SK-N-SH (cell line): ENCODE measurements at regions not wholly inside any gene's neighbourhood (a gene's known extent, or its start where the extent isn't known, plus 50 kb on each side); places are given as distances from the start of the nearest gene placed in this dataset.
A peak's percentile ranks its signal among the peaks of the same experiment; 100 is the strongest.

Experiments used
- CTCF ChIA-PET: fragments of 300-600, 350-600 bp; formaldehyde crosslinking; extraction: SDS; loops from one replicate; lab custom pipeline; 2021; lab: Yijun Ruan, JAX
- POLR2A ChIA-PET: fragments of 350-600 bp; sonication (Branson Sonifier 250); formaldehyde crosslinking; extraction: SDS; loops from one replicate; lab custom pipeline; 2020; ENCODE audit warnings: antibody characterized with exemption, inconsistent platforms; lab: Yijun Ruan, JAX
- DNase-seq: peaks from one replicate; pipeline ENCODE4 v3.0.0; 2012
- H2AFZ ChIP-seq: fragments of 200-600 bp; sonication (generic); 2 replicates; pipeline ENCODE4 v1.8.1; 2016; ENCODE audit warnings: antibody characterized with exemption, mild to moderate bottlenecking, low read depth
- H3F3A ChIP-seq: fragments of 200-600 bp; sonication (generic); replicated peaks from 2 replicates; pipeline ENCODE3; 2016; ENCODE audit warnings: antibody characterized with exemption, mild to moderate bottlenecking; ENCODE audit not compliant: insufficient read depth
- H3K27ac ChIP-seq, 2 experiments: fragments of 200-500 bp in 1 of 2; fragments of 200-600 bp in 1 of 2; sonication (Bioruptor generic) in 1 of 2; sonication (generic), shearing (Covaris generic) in 1 of 2; 2 replicates each; pipeline versions ENCODE4 v1.5.1 to v1.6.1; 2014 to 2016; ENCODE audit warnings: low read depth in 2 of 2, inconsistent platforms in 1 of 2, low read length in 1 of 2, mild to moderate bottlenecking in 1 of 2, mixed read lengths in 1 of 2
- H3K27me3 ChIP-seq: fragments of 200-600 bp; sonication (generic), shearing (Covaris generic); 2 replicates; pipeline ENCODE4 v1.6.1; 2016; ENCODE audit warnings: mixed run types; ENCODE audit not compliant: insufficient read depth
- H3K36me3 ChIP-seq, 2 experiments: fragments of 200-500 bp in 1 of 2; fragments of 200-600 bp in 1 of 2; sonication (Bioruptor generic) in 1 of 2; sonication (generic) in 1 of 2; replicated peaks in 1 of 2; 2 replicates each; pipeline versions ENCODE3 to v1.5.1; 2014 to 2016; ENCODE audit warnings: low read length in 1 of 2, mild to moderate bottlenecking in 1 of 2; ENCODE audit not compliant: insufficient read depth in 2 of 2, control insufficient read depth in 1 of 2
- H3K4me1 ChIP-seq, 2 experiments: fragments of 200-500 bp in 1 of 2; fragments of 200-600 bp in 1 of 2; sonication (Bioruptor generic) in 1 of 2; sonication (generic), shearing (Covaris generic) in 1 of 2; 2 replicates each; pipeline versions ENCODE4 v1.5.1 to v1.6.1; 2014 to 2016; ENCODE audit warnings: low read depth in 1 of 2, low read length in 1 of 2, mixed run types in 1 of 2; ENCODE audit not compliant: insufficient read depth in 2 of 2, control insufficient read depth in 1 of 2
- H3K4me2 ChIP-seq: fragments of 200-600 bp; sonication (generic), shearing (Covaris generic); 2 replicates; pipeline ENCODE4 v1.6.1; 2017; ENCODE audit warnings: mixed run types
- H3K4me3 ChIP-seq, 2 experiments: fragments of 200-500 bp in 1 of 2; fragments of 200-600 bp in 1 of 2; sonication (Bioruptor generic) in 1 of 2; sonication (generic), shearing (Covaris generic) in 1 of 2; 2 replicates each; pipeline versions ENCODE4 v1.5.1 to v1.8.1; 2014 to 2016; ENCODE audit warnings: low read depth in 2 of 2, inconsistent platforms in 1 of 2, low read length in 1 of 2, mild to moderate bottlenecking in 1 of 2, mixed read lengths in 1 of 2, moderate library complexity in 1 of 2
- H3K79me2 ChIP-seq: fragments of 200-600 bp; sonication (generic); 2 replicates; pipeline ENCODE4 v1.8.1; 2017; ENCODE audit warnings: mild to moderate bottlenecking; ENCODE audit not compliant: insufficient read depth
- H3K9ac ChIP-seq: fragments of 200-600 bp; sonication (generic); 2 replicates; pipeline ENCODE4 v1.6.1; 2017; ENCODE audit warnings: mixed run types
- H3K9me2 ChIP-seq: fragments of 200-600 bp; sonication (generic); 2 replicates; pipeline ENCODE4 v1.6.1; 2017; ENCODE audit warnings: mixed run types
- H3K9me3 ChIP-seq: fragments of 200-600 bp; sonication (generic); 2 replicates; pipeline ENCODE4 v1.6.1; 2017; ENCODE audit warnings: mixed run types, mild to moderate bottlenecking, moderate library complexity
- H4K20me1 ChIP-seq: fragments of 200-600 bp; sonication (generic); 2 replicates; pipeline ENCODE4 v1.6.1; 2017; ENCODE audit warnings: mild to moderate bottlenecking, mixed run types; ENCODE audit not compliant: insufficient read depth
- ELF1 ChIP-seq: IDR thresholded peaks from 2 replicates; pipeline ENCODE4 v1.4.0; 2012
- EP300 ChIP-seq, 2 experiments: IDR thresholded peaks; 2 replicates each; pipeline versions ENCODE4 v1.4.0 to v1.6.1; 2012; ENCODE audit warnings: borderline replicate concordance in 1 of 2, low read depth in 1 of 2, low read length in 1 of 2
- GABPA ChIP-seq: IDR thresholded peaks from 2 replicates; pipeline ENCODE4 v1.4.0; 2012; ENCODE audit warnings: low read depth, mild to moderate bottlenecking
- IRF3 ChIP-seq: fragments of 150-350 bp; IDR thresholded peaks from 2 replicates; pipeline ENCODE4 v1.6.1; 2016; ENCODE audit warnings: mild to moderate bottlenecking, low read depth, low read length
- JUND ChIP-seq: IDR thresholded peaks from 2 replicates; pipeline ENCODE4 v1.4.0; 2012
- MAX ChIP-seq: IDR thresholded peaks from 2 replicates; pipeline ENCODE4 v1.4.0; 2012; ENCODE audit warnings: low read depth
- MEF2A ChIP-seq: IDR thresholded peaks from 2 replicates; pipeline ENCODE4 v1.4.0; 2012; ENCODE audit warnings: low read depth, borderline replicate concordance
- MXI1 ChIP-seq: IDR thresholded peaks from 2 replicates; pipeline ENCODE4 v1.6.1; 2012; ENCODE audit warnings: mild to moderate bottlenecking, low read depth, low read length, improper control_type of control experiment
- NFIC ChIP-seq: IDR thresholded peaks from 2 replicates; pipeline ENCODE4 v1.4.0; 2012; ENCODE audit warnings: borderline replicate concordance
- NRF1 ChIP-seq: IDR thresholded peaks from 2 replicates; pipeline ENCODE4 v1.6.1; 2012; ENCODE audit warnings: low read depth, mild to moderate bottlenecking, low read length
- PBX3 ChIP-seq: IDR thresholded peaks from 2 replicates; pipeline ENCODE4; 2012
- RAD21 ChIP-seq: IDR thresholded peaks from 2 replicates; pipeline ENCODE4 v1.6.1; 2012; ENCODE audit warnings: mild to moderate bottlenecking, low read length
- RCOR1 ChIP-seq: fragments of 150-350 bp; IDR thresholded peaks from 2 replicates; pipeline ENCODE4 v1.6.1; 2017; ENCODE audit warnings: antibody characterized with exemption, low read length
- REST ChIP-seq: IDR thresholded peaks from 2 replicates; pipeline ENCODE4 v1.6.1; 2012; ENCODE audit warnings: mild to moderate bottlenecking, low read depth, low read length, moderate library complexity
- RXRA ChIP-seq: IDR thresholded peaks from 2 replicates; pipeline ENCODE4 v1.4.0; 2012; ENCODE audit warnings: low read depth, mild to moderate bottlenecking, borderline replicate concordance
- SMC3 ChIP-seq: IDR thresholded peaks from 2 replicates; pipeline ENCODE4 v1.6.1; 2012; ENCODE audit warnings: low read depth, low read length, improper control_type of control experiment
- TAF1 ChIP-seq: IDR thresholded peaks from 2 replicates; pipeline ENCODE4 v1.6.1; 2012; ENCODE audit warnings: low read depth, mild to moderate bottlenecking, low read length, moderate library complexity, borderline replicate concordance
- USF1 ChIP-seq: IDR thresholded peaks from 2 replicates; pipeline ENCODE4 v1.4.0; 2012; ENCODE audit warnings: low read depth, borderline replicate concordance
- ZBTB33 ChIP-seq: IDR thresholded peaks from 2 replicates; pipeline ENCODE4 v1.4.0; 2012; ENCODE audit warnings: low read depth, borderline replicate concordance
- WGBS: methylation state at CpG from one replicate; pipeline ENCODE4 v1.1.6; 2017; ENCODE audit warnings: low lambda C conversion rate; 5-methylcytosine and 5-hydroxymethylcytosine counted together

- TF ChIP-seq REST (no peak), NFIC (no peak)
These were observed 60.0 kb downstream of the APCS start (continued) for GRCh38 chr1:159647616-159648015.

GRCh38 chr1:159652506-159652905 is 61.9 kb downstream of the CRP start:
- Histone ChIP-seq H3K4me1 (no peaks in the 10 kb centered on the region; a peak in 1 of 4 replicates), H3K36me3 (no peaks in the 10 kb centered on the region), H3K9me3 (no peaks in the 10 kb centered on the region), H4K20me1 (no peaks in the 10 kb centered on the region), H3K9me2 (peaks cover 7% of the 10 kb centered on the region; the same call in 1 of the 2 replicates), H2AFZ (peak overlapping the region; percentile 29; the same call in 1 of the 2 replicates), H3K27ac (peak overlapping the region in 1 of 2 experiments; percentile 53; a peak in 1 of 4 replicates), H3K9ac (no peak overlapping the region), H3K4me3 (no peak overlapping the region), H3K79me2 (no peaks in the 10 kb centered on the region), H3K27me3 (no peaks in the 10 kb centered on the region), H3F3A (peaks cover 4% of the 10 kb centered on the region), H3K4me2 (no peak overlapping the region)
- ChIA-PET POLR2A (no interaction called here), CTCF (no interaction called here)
- no peak for DNase-seq
- 10% methylated on average over 1 of the region's 1 CpG for WGBS
- TF ChIP-seq JUND (no peak), USF1 (no peak), RXRA (no peak), REST (no peak), ZBTB33 (no peak), GABPA (no peak), EP300 (IDR thresholded peaks at IDR 0.05; ENCODE audit: borderline replicate concordance in 1 of 2, low read depth in 1 of 2, low read length in 1 of 2) (no peak), PBX3 (no peak), SMC3 (no peak), RAD21 (no peak), MEF2A (no peak), MAX (no peak), RCOR1 (no peak), TAF1 (no peak), MXI1 (no peak), ELF1 (no peak), IRF3 (no peak), NRF1 (no peak)
